GM12878 (cell line): ENCODE measurements at regions not wholly inside any gene's neighbourhood (a gene's known extent, or its start where the extent isn't known, plus 50 kb on each side); places are given as distances from the start of the nearest gene placed in this dataset.

ENCODE experiments used
- ATAC-seq: fragments of 200-7000 bp; cut with Tn5 transposase; 3 replicates; pipeline ENCODE4 v1.9.1; 2020; ENCODE audit warnings: mild to moderate bottlenecking, moderate library complexity
- BruUV-seq: library from RNA; stranded (reverse); fragments of 400-500 nt; replicated peaks from 2 replicates; lab custom pipeline; 2021; lab: Mats Ljungman, UMichigan
- CTCF ChIA-PET: fragments of 300-600 bp; sonication (Branson Sonifier 250); formaldehyde crosslinking; extraction: SDS; loops from one replicate; lab custom pipeline; 2021; ENCODE audit warnings: inconsistent platforms; lab: Yijun Ruan, JAX
- POLR2A ChIA-PET: fragments of 350-600 bp; formaldehyde crosslinking; extraction: SDS; loops from one replicate; lab custom pipeline; 2021; ENCODE audit warnings: inconsistent platforms; lab: Charles Lee
- RAD21 ChIA-PET: fragments of 300-600 bp; sonication (Branson Sonifier 250); formaldehyde crosslinking; loops from one replicate; lab custom pipeline; 2023; ENCODE audit warnings: antibody characterized with exemption; ENCODE audit not compliant: unreplicated experiment; lab: Charles Lee
- SMC1A ChIA-PET: fragments of 300-600 bp; sonication (Branson Sonifier 250); formaldehyde crosslinking; loops from one replicate; lab custom pipeline; 2023; ENCODE audit not compliant: unreplicated experiment, uncharacterized antibody; lab: Charles Lee
- DNase-seq: peaks from one replicate; pipeline ENCODE4 v3.0.0-alpha.2; 2011; ENCODE audit warnings: low read depth, low spot score
- FAIRE-seq: peaks from 3 replicates; lab custom pipeline; 2011; peaks lifted over from hg19 to GRCh38; lab: Jason Lieb, UNC
- H2AFZ ChIP-seq: 2 replicates; pipeline ENCODE4 v1.6.0; 2011; ENCODE audit warnings: low read depth, low read length, control low read depth; ENCODE audit not compliant: control insufficient read depth
- H3K27ac ChIP-seq: 2 replicates; pipeline ENCODE4 v1.5.1; 2011; ENCODE audit warnings: control low read depth; ENCODE audit not compliant: control insufficient read depth, insufficient read depth
- H3K27me3 ChIP-seq, 2 experiments: replicated peaks in 1 of 2; 2 replicates each; pipeline versions ENCODE4 v1.6.0 to v1.6.1; 2011; ENCODE audit warnings: low read length in 1 of 2; ENCODE audit not compliant: control insufficient read depth in 2 of 2, insufficient read depth in 2 of 2
- H3K36me3 ChIP-seq, 2 experiments: 2 replicates each; pipeline ENCODE4 v1.5.1; 2011; ENCODE audit warnings: low read length in 1 of 2; ENCODE audit not compliant: control insufficient read depth in 2 of 2, insufficient read depth in 2 of 2
- H3K4me1 ChIP-seq: 2 replicates; pipeline ENCODE4 v1.6.1; 2011; ENCODE audit warnings: mild to moderate bottlenecking, low read length, moderate library complexity, mixed read lengths; ENCODE audit not compliant: control insufficient read depth, insufficient read depth
- H3K4me2 ChIP-seq: 2 replicates; pipeline ENCODE4 v1.6.0; 2011; ENCODE audit warnings: control low read depth; ENCODE audit not compliant: control insufficient read depth, insufficient read depth
- H3K4me3 ChIP-seq: fragments of 200-600 bp; sonication (generic); 2 replicates; pipeline ENCODE4 v1.5.1; 2016
- H3K79me2 ChIP-seq: 2 replicates; pipeline ENCODE4 v1.6.0; 2011; ENCODE audit warnings: low read length; ENCODE audit not compliant: control insufficient read depth, insufficient read depth
- H3K9ac ChIP-seq: 2 replicates; pipeline ENCODE4 v1.8.0; 2011; ENCODE audit warnings: low read length, control low read depth, mixed read lengths; ENCODE audit not compliant: control insufficient read depth, insufficient read depth
- H3K9me3 ChIP-seq: replicated peaks from 3 replicates; pipeline ENCODE4 v1.5.1; 2011; ENCODE audit warnings: mild to moderate bottlenecking, low read length; ENCODE audit not compliant: control insufficient read depth, insufficient read depth
- H4K20me1 ChIP-seq: 2 replicates; pipeline ENCODE4 v1.6.0; 2011; ENCODE audit not compliant: control insufficient read depth, insufficient read depth
- CBX5 ChIP-seq: sonication (generic); IDR thresholded peaks from 2 replicates; pipeline ENCODE4 v1.6.1; 2016; ENCODE audit warnings: low read depth, moderate library complexity, mild to moderate bottlenecking, inconsistent platforms
- IKZF1 ChIP-seq: fragments of 450-650 bp; conservative IDR thresholded peaks from 2 replicates; pipeline ENCODE4 v1.6.1; 2017; ENCODE audit warnings: antibody characterized with exemption, mild to moderate bottlenecking
- MEF2A ChIP-seq: IDR thresholded peaks from 2 replicates; pipeline ENCODE4 v1.6.1; 2011; ENCODE audit warnings: low read depth, mild to moderate bottlenecking, low read length, moderate library complexity; ENCODE audit not compliant: insufficient read depth
- NFIC ChIP-seq: IDR thresholded peaks from 2 replicates; pipeline ENCODE4 v1.6.1; 2012; ENCODE audit warnings: low read depth, mild to moderate bottlenecking, inconsistent platforms, low read length, moderate library complexity
- POLR2AphosphoS2 ChIP-seq: IDR thresholded peaks from 2 replicates; pipeline ENCODE4 v1.6.1; 2011; ENCODE audit warnings: low read depth, mild to moderate bottlenecking, low read length, improper control_type of control experiment, moderate library complexity
- RAD51 ChIP-seq: fragments of 450-650 bp; IDR thresholded peaks from 2 replicates; pipeline ENCODE4 v1.6.1; 2016; ENCODE audit warnings: moderate library complexity, mild to moderate bottlenecking, inconsistent platforms
- SREBF1 ChIP-seq: IDR thresholded peaks from 2 replicates; pipeline ENCODE4 v1.6.1; 2012; ENCODE audit warnings: mild to moderate bottlenecking, low read length
- ZBED1 ChIP-seq: IDR thresholded peaks from 2 replicates; pipeline ENCODE4 v1.6.1; 2016; ENCODE audit warnings: borderline replicate concordance
- WGBS: methylation state at CpG from one replicate; pipeline ENCODE4 v1.1.6; 2016; ENCODE audit warnings: low lambda C conversion rate; ENCODE audit not compliant: insufficient replicate concordance, insufficient coverage; ENCODE audit errors: missing lambda C conversion rate; 5-methylcytosine and 5-hydroxymethylcytosine counted together
- in situ Hi-C: fragments of 300-500 bp; cut with MboI; formaldehyde crosslinking; loops from 9 replicates; pipeline ENCODE4 v1.14.3; 2018; ENCODE audit warnings: mixed read lengths
- intact Hi-C: fragments of 100-400 bp; cut with micrococcal nuclease; formaldehyde crosslinking; loops from one replicate; pipeline ENCODE4 v1.14.2; 2022; ENCODE audit not compliant: unreplicated experiment
- TF ChIP-seq, protein P1 (sequence below): IDR thresholded peaks from 2 replicates; pipeline ENCODE4 v1.6.1; 2011; ENCODE audit warnings: borderline replicate concordance, low read depth, mild to moderate bottlenecking, moderate library complexity, low read length; ENCODE audit not compliant: insufficient read depth, poor library complexity, severe bottlenecking
- TF ChIP-seq, protein P2 (sequence below), 3 experiments: IDR thresholded peaks in 2 of 3; conservative IDR thresholded peaks in 1 of 3; 2 replicates each; pipeline ENCODE4 v1.5.1; 2011; ENCODE audit warnings: low read depth in 3 of 3, low read length in 3 of 3, mild to moderate bottlenecking in 3 of 3, control low read depth in 2 of 3, moderate library complexity in 2 of 3, inconsistent platforms in 1 of 3, mixed read lengths in 1 of 3; ENCODE audit not compliant: control insufficient read depth in 2 of 3, insufficient read depth in 1 of 3; ENCODE audit errors: extremely low read depth in 1 of 3

DNA sequence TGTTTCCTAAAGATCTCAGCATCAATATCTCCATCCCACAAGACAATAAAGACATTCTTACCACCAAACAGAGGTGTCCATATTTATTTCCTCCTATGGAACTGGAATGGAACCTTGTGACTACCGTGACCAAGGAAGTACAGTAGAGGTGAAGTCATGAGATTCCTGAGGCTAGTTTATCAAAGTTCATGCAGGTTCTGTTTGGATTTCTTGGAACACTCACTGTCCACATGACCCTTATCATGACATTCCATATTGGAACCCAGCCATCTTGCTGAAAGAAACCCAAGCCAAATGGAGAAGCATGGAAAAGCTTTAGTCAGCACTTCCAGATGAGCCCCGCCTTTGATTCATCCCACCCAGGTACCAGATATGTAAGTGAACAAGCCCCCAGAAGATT, 516.0 kb upstream of the POU3F3 start:
- no peaks in the 10 kb centered on the region for H4K20me1 ChIP-seq
- FAIRE-seq (no peak), ATAC-seq (no peak), DNase-seq (no peak)
- POLR2A ChIA-PET: no interaction called here
- no peak overlapping the region for H3K4me3 ChIP-seq
- no peak overlapping the region for H2AFZ ChIP-seq
- no peaks in the 10 kb centered on the region for H3K27me3 ChIP-seq
- no TSS peak for BruUV-seq
- TF ChIP-seq MEF2A (no peak), NFIC (no peak), SREBF1 (no peak), RAD51 (no peak), POLR2AphosphoS2 (no peak), CBX5 (no peak), ZBED1 (no peak), IKZF1 (no peak)
- TF ChIP-seq, protein P1, sequence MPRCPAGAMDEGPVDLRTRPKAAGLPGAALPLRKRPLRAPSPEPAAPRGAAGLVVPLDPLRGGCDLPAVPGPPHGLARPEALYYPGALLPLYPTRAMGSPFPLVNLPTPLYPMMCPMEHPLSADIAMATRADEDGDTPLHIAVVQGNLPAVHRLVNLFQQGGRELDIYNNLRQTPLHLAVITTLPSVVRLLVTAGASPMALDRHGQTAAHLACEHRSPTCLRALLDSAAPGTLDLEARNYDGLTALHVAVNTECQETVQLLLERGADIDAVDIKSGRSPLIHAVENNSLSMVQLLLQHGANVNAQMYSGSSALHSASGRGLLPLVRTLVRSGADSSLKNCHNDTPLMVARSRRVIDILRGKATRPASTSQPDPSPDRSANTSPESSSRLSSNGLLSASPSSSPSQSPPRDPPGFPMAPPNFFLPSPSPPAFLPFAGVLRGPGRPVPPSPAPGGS: no peak
- TF ChIP-seq, protein P2, sequence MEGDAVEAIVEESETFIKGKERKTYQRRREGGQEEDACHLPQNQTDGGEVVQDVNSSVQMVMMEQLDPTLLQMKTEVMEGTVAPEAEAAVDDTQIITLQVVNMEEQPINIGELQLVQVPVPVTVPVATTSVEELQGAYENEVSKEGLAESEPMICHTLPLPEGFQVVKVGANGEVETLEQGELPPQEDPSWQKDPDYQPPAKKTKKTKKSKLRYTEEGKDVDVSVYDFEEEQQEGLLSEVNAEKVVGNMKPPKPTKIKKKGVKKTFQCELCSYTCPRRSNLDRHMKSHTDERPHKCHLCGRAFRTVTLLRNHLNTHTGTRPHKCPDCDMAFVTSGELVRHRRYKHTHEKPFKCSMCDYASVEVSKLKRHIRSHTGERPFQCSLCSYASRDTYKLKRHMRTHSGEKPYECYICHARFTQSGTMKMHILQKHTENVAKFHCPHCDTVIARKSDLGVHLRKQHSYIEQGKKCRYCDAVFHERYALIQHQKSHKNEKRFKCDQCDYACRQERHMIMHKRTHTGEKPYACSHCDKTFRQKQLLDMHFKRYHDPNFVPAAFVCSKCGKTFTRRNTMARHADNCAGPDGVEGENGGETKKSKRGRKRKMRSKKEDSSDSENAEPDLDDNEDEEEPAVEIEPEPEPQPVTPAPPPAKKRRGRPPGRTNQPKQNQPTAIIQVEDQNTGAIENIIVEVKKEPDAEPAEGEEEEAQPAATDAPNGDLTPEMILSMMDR (IDR thresholded peaks at IDR 0.05 in 2 of 3, conservative IDR thresholded peaks at IDR 0.05 in 1 of 3; ENCODE audit: control insufficient read depth in 2 of 3, extremely low read depth in 1 of 3, insufficient read depth in 1 of 3, low read depth in 3 of 3, low read length in 3 of 3): no peak
- in situ Hi-C loops (no loop called here), intact Hi-C loops (no loop called here)
- RAD21 ChIA-PET: no interaction called here
- WGBS: 0% methylated on average over 2 of the region's 2 CpGs
- H3K4me1 ChIP-seq: no peaks in the 10 kb centered on the region
- H3K79me2 ChIP-seq: no peaks in the 10 kb centered on the region
- H3K9me3 ChIP-seq: no peaks in the 10 kb centered on the region
- CTCF ChIA-PET: no interaction called here
- H3K4me2 ChIP-seq: no peak overlapping the region
- H3K36me3 ChIP-seq: no peaks in the 10 kb centered on the region
- no peak overlapping the region for H3K9ac ChIP-seq
- SMC1A ChIA-PET: no interaction called here
- H3K27ac ChIP-seq: no peak overlapping the region
